Sigmoid colon (tissue), 6 donors: ENCODE measurements at regions not wholly inside any gene's neighbourhood (a gene's known extent, or its start where the extent isn't known, plus 50 kb on each side); places are given as distances from the start of the nearest gene placed in this dataset.
A peak's percentile ranks its signal among the peaks of the same experiment; 100 is the strongest.

ENCODE experiments used
- DNase-seq: peaks from one replicate; pipeline ENCODE4 v3.0.0-alpha.2; 2019
- H3K27ac ChIP-seq, 4 donors: fragments of 200-600 bp; sonication (generic); one replicate each; pipeline ENCODE4 v1.5.1; 2016 to 2019; ENCODE audit warnings: mild to moderate bottlenecking in 1 of 4
- H3K27me3 ChIP-seq, 3 donors: fragments of 200-600 bp; sonication (generic); one replicate each; pipeline ENCODE4 v1.5.1; 2019; ENCODE audit warnings: mild to moderate bottlenecking in 1 of 3
- H3K36me3 ChIP-seq, 4 donors: fragments of 200-600 bp; sonication (generic); one replicate each; pipeline ENCODE4 v1.5.1; 2016 to 2019
- H3K4me1 ChIP-seq, 4 donors: fragments of 200-600 bp; sonication (generic); one replicate each; pipeline ENCODE4 v1.5.1; 2017 to 2019
- H3K4me3 ChIP-seq, 4 donors: fragments of 200-600 bp; sonication (generic); one replicate each; pipeline ENCODE4 v1.5.1; 2017 to 2019; ENCODE audit warnings: mild to moderate bottlenecking in 2 of 4, moderate library complexity in 1 of 4
- H3K9me3 ChIP-seq, 4 donors: fragments of 200-600 bp in 3 of 4; sonication (generic) in 3 of 4; one replicate each; pipeline versions ENCODE4 v1.5.1 to v1.6.1; 2013 to 2019
- EP300 ChIP-seq, 4 donors: sonication (generic); formaldehyde crosslinking; IDR thresholded peaks; one replicate each; pipeline ENCODE4 v1.6.1; 2017; ENCODE audit warnings: antibody characterized with exemption in 4 of 4
- POLR2A ChIP-seq, 2 donors: fragments of 450-650 bp; IDR thresholded peaks; one replicate each; pipeline ENCODE4 v1.6.1; 2016; ENCODE audit warnings: antibody characterized with exemption in 2 of 2, mild to moderate bottlenecking in 2 of 2, moderate library complexity in 2 of 2
- POLR2AphosphoS5 ChIP-seq, 4 donors: sonication (generic); formaldehyde crosslinking; IDR thresholded peaks; one replicate each; pipeline ENCODE4 v1.6.1; 2017; ENCODE audit warnings: antibody characterized with exemption in 4 of 4
- WGBS, 2 donors: extraction: QIAGEN DNeasy Blood & Tissue Kit; methylation state at CpG; one replicate each; pipeline ENCODE4 v1.1.7; 2013; 5-methylcytosine and 5-hydroxymethylcytosine counted together
- intact Hi-C: fragments of 100-400 bp; cut with DNase I; formaldehyde crosslinking; loops from one replicate; pipeline ENCODE4 v1.15.1; 2023
- TF ChIP-seq, protein P1 (sequence below), 4 experiments: fragments of 450-650 bp in 3 of 4; fragments of 200-600 bp in 1 of 4; IDR thresholded peaks; one replicate each; pipeline ENCODE4 v1.5.1; 2016 to 2019; ENCODE audit warnings: antibody characterized with exemption in 4 of 4, mild to moderate bottlenecking in 3 of 4, moderate library complexity in 2 of 4
- donor health status: healthy with polysubstance abuse.
- donor health status: healthy.

DNA sequence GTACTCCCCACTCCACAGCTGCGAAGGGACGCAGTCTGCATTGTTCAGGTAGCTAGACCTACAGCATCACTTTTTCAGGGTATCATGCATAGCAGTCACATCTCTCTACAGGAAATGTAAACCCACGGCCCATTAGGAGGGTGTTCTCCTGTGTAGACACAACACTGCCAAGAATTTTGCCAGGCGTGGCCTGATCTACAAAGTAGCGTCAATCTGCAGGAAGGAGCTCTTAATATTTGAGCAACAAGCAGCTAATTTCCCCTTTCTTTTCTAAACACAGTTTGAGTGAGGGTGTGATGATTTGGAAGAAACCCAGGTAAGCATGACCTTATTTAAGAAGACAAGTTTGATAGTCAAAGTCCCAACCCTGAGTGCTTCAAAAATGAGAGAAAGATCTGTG, 419.0 kb downstream of the GADD45G start:
- no peak overlapping the region for H3K27ac ChIP-seq
- H3K36me3 ChIP-seq = no peaks in the 10 kb centered on the region
- H3K4me3 ChIP-seq = no peak overlapping the region
- DNase-seq = no peak
- TF ChIP-seq EP300 (IDR thresholded peaks at IDR 0.05) (no peak), POLR2AphosphoS5 (IDR thresholded peaks at IDR 0.05) (no peak), POLR2A (IDR thresholded peaks at IDR 0.05) (no peak)
- TF ChIP-seq, protein P1, sequence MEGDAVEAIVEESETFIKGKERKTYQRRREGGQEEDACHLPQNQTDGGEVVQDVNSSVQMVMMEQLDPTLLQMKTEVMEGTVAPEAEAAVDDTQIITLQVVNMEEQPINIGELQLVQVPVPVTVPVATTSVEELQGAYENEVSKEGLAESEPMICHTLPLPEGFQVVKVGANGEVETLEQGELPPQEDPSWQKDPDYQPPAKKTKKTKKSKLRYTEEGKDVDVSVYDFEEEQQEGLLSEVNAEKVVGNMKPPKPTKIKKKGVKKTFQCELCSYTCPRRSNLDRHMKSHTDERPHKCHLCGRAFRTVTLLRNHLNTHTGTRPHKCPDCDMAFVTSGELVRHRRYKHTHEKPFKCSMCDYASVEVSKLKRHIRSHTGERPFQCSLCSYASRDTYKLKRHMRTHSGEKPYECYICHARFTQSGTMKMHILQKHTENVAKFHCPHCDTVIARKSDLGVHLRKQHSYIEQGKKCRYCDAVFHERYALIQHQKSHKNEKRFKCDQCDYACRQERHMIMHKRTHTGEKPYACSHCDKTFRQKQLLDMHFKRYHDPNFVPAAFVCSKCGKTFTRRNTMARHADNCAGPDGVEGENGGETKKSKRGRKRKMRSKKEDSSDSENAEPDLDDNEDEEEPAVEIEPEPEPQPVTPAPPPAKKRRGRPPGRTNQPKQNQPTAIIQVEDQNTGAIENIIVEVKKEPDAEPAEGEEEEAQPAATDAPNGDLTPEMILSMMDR (IDR thresholded peaks at IDR 0.05) = no peak
- H3K9me3 ChIP-seq = no peaks in the 10 kb centered on the region
- intact Hi-C loops = no loop called here
- 63 to 72% methylated on average over 5 of the region's 5 CpGs for WGBS, 2 donors
- H3K4me1 ChIP-seq = peaks cover 0 to 16% (median 6%) of the 10 kb centered on the region in 4 donors
- no peaks in the 10 kb centered on the region for H3K27me3 ChIP-seq

DNA sequence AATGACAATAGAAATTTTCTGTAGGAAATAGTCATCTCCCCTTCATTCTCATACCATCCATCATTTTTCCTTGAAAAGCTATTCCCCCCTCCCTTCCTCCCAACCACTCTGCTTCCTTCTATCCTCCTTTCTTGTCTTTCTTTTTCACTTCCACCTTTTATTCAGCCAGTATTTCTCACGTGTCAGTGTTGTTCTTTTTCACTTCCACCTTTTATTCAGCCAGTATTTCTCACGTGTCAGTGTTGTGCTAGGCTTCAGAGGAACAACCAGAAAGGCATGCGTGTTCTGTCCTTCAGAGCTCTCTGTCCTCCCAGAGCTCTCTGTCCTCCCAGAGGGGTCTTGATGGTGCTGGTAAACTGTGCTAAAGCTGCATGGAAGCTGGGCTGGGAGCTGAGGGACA, 419.6 kb downstream of the GADD45G start:
- H3K9me3 ChIP-seq = no peaks in the 10 kb centered on the region
- intact Hi-C loops = no loop called here
- TF ChIP-seq POLR2A (IDR thresholded peaks at IDR 0.05) = no peak
- no peak for TF ChIP-seq EP300 (IDR thresholded peaks at IDR 0.05)
- TF ChIP-seq, protein P1 (IDR thresholded peaks at IDR 0.05) = no peak
- TF ChIP-seq POLR2AphosphoS5 (IDR thresholded peaks at IDR 0.05) = no peak
- H3K4me1 ChIP-seq = peaks cover 0 to 16% (median 6%) of the 10 kb centered on the region in 4 donors
- DNase-seq = no peak
- no peak overlapping the region for H3K27ac ChIP-seq
- WGBS, 2 donors = 54 to 83% methylated on average over 3 of the region's 3 CpGs
- no peaks in the 10 kb centered on the region for H3K36me3 ChIP-seq
- H3K4me3 ChIP-seq = no peak overlapping the region
- H3K27me3 ChIP-seq = no peaks in the 10 kb centered on the region

DNA sequence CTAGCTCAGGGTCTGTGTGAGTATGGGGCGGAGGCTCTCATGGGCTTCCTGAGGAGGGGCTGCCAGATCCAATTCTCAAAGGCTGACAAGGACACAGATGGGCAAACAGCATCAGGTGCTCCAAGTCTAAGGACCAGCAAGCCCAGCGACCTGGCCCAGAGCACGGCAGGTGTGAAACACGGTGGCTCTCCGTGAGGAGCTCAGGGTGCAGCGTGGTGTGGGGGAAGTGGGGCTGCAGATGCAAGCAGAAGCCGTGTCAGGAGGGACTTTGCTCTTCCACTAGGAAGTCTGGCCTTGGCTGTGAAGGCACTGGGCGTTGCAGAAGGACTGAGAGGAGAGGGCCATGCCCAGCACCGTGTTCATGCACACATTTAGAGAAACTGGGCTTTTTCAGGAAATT, 420.0 kb downstream of the GADD45G start:
- 75 to 78% methylated on average over 9 of the region's 9 CpGs for WGBS, 2 donors
- intact Hi-C loops = no loop called here
- H3K4me3 ChIP-seq = no peak overlapping the region
- DNase-seq = no peak
- TF ChIP-seq EP300 (IDR thresholded peaks at IDR 0.05) (no peak), POLR2A (IDR thresholded peaks at IDR 0.05) (no peak), POLR2AphosphoS5 (IDR thresholded peaks at IDR 0.05) (no peak)
- TF ChIP-seq, protein P1 (IDR thresholded peaks at IDR 0.05) = no peak
- H3K27ac ChIP-seq = no peak overlapping the region
- H3K36me3 ChIP-seq = no peaks in the 10 kb centered on the region
- peaks cover 0 to 16% (median 6%) of the 10 kb centered on the region in 4 donors for H3K4me1 ChIP-seq
- no peaks in the 10 kb centered on the region for H3K9me3 ChIP-seq
- no peaks in the 10 kb centered on the region for H3K27me3 ChIP-seq

DNA sequence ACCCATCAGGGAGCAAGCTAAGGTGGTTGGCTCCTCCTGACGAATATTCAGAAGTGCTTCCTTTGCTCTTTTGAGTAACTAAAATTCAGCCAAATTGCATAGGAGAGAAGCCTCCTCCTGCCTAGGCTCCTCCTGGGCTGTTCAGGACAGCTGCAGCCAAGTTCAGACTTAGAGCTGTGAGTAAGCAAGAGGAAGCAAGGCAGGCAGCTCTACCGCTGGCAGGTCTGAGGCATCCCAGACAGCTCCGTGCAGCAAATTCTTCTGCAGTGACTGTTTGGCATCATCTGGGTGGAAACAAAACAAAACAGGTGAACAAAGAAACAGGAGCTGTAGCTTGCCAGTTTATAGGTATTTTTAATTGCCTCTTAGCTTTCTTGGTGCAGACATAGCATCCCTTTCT, 421.0 kb downstream of the GADD45G start:
- Histone ChIP-seq H3K27ac (no peak overlapping the region), H3K36me3 (no peaks in the 10 kb centered on the region), H3K27me3 (no peaks in the 10 kb centered on the region), H3K4me3 (no peak overlapping the region), H3K9me3 (no peaks in the 10 kb centered on the region), H3K4me1 (peaks cover 0 to 16% (median 6%) of the 10 kb centered on the region in 4 donors)
- intact Hi-C loops = no loop called here
- TF ChIP-seq POLR2A (IDR thresholded peaks at IDR 0.05) (no peak), POLR2AphosphoS5 (IDR thresholded peaks at IDR 0.05) (peak in 1 of 4 donors; percentile 6)
- no peak for DNase-seq
- WGBS, 2 donors = 69 to 81% methylated on average over 3 of the region's 3 CpGs

DNA sequence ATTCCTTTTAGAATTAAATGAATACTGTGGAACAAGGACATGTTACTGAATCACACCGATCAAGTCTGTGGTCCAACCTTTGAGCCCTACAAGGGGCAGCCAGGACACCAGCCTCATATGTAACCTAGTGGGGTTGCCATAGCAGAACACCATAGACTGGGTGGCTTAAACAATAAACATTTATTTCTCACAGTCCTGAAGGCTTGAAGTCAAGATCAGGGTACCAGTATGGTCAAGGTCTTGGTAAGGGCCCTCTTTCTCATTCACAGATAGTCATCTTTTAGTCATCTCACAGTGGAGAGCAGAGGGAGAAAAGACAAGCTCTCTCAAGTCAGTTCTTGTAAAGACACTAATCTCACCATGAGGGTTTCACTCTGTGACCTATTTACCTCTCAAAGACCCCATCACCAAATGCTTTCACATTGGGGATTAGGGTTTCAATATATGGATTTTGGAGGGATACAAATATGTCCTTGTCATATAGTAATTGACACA, 422.5 kb downstream of the GADD45G start:
- H3K27me3 ChIP-seq = no peaks in the 10 kb centered on the region
- TF ChIP-seq POLR2AphosphoS5 (IDR thresholded peaks at IDR 0.05) = no peak
- TF ChIP-seq POLR2A (IDR thresholded peaks at IDR 0.05) = no peak
- H3K4me3 ChIP-seq = no peak overlapping the region
- no peaks in the 10 kb centered on the region for H3K9me3 ChIP-seq
- intact Hi-C loops = no loop called here
- WGBS, 2 donors = 97 to 98% methylated on average over 1 of the region's 1 CpG
- peaks cover 0 to 16% (median 4%) of the 10 kb centered on the region in 4 donors for H3K4me1 ChIP-seq
- no peaks in the 10 kb centered on the region for H3K36me3 ChIP-seq
- no peak for DNase-seq
- H3K27ac ChIP-seq = no peak overlapping the region

DNA sequence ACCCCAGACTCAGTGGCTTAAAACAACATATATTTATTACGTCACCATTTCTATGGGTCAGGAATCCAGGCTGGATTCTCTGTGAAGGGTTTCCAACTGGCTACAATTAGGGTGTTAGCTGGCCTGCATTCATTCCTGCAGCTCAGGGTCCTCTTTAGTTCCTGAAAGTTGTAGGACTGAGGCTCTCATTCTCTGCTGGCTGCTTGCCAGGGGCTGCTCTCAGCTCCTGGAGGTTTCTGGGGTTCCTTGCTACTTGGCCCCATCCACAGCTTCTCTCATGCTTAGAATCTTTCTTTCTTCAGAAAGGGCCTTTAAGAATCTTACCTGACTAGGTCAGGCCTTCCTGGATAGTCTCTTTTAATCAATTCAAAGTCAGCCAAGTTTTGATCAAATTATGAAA, 424.6 kb downstream of the GADD45G start:
- peaks cover 0 to 16% (median 4%) of the 10 kb centered on the region in 4 donors for H3K4me1 ChIP-seq
- intact Hi-C loops = no loop called here
- no peaks in the 10 kb centered on the region for H3K36me3 ChIP-seq
- no peaks in the 10 kb centered on the region for H3K27me3 ChIP-seq
- WGBS, 2 donors = 59 to 68% methylated on average over 1 of the region's 1 CpG
- no peak for DNase-seq
- H3K9me3 ChIP-seq = no peaks in the 10 kb centered on the region
- no peak overlapping the region for H3K27ac ChIP-seq
- no peak for TF ChIP-seq POLR2A (IDR thresholded peaks at IDR 0.05)
- no peak for TF ChIP-seq EP300 (IDR thresholded peaks at IDR 0.05)
- TF ChIP-seq, protein P1 (IDR thresholded peaks at IDR 0.05) = no peak
- no peak for TF ChIP-seq POLR2AphosphoS5 (IDR thresholded peaks at IDR 0.05)
- no peak overlapping the region for H3K4me3 ChIP-seq
